GM19238 (cell line): ENCODE measurements at regions not wholly inside any gene's neighbourhood (a gene's known extent, or its start where the extent isn't known, plus 50 kb on each side); places are given as distances from the start of the nearest gene placed in this dataset.
"Not testable (repeated sequence)": the region's sequence is repeated elsewhere in the genome, so short reads cannot be mapped to it uniquely, and the experiment has no call there.

Source experiments
- DNase-seq: peaks from one replicate; pipeline ENCODE4 v3.0.0; 2011; ENCODE audit warnings: low spot score; ENCODE audit not compliant: insufficient read length

DNA sequence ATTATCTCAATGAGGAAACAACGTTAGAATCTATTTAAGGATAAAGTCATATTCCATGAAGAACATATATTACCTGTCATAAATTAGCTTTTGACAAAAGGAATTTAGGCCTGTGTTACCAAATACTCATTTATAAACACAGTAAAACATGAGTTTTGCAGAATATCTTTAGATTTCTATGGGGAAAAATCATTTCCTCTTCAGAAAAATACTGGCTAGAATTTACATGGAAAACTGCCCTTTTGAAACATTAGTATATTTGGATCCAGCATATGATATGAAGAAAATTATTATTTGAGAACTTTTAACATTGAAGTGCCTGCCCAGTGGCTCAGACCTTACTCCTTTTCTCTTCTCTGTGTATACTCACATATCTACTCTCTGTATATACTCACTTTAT lies 131.4 kb upstream of the NEIL3 start:
- DNase-seq: no peak

DNA sequence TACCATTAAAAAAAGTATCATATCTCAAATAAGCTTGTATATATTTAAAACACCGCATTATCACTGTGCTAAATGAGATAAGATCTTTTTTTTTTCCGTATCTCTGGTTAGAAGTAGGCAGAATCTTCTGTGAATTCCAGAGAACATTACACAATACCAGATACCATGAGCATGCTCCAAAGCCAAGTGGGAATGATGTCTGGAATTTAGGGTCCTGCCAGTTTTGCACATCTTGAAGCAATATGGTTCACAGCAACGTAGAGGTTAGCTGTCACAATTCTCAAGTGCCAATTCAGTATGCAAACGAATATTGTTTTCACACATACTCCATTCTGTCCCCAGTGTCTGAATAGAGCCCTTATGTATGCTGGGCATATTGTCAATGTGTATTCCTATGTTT lies 127.5 kb upstream of the NEIL3 start:
- no peak for DNase-seq

- no peak for DNase-seq
Observed at GRCh38 chr4:177182728-177183127, 126.9 kb upstream of the NEIL3 start.

DNA sequence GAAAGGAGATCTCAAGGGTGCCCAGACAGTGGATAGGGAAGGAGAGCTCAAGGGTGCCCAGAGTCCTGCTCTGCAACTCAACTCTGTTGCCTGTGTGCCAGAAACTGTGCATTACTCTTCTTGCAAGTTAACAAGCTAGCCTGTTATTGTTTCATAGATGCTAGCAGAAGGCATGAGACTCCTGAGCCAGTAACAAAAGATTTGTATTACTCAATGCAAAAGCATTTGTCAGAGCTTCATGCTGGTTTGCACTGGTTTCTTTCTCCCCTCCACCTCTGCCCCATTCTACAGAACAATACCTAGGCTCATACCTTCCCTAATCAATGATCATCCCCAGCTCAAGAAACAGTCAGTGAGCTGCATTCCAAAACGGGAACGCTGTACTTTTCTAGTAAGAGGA lies 124.5 kb upstream of the NEIL3 start:
- no peak for DNase-seq

GRCh38 chr4:177185579-177185978 lies 124.1 kb upstream of the NEIL3 start:
- no peak for DNase-seq

DNA sequence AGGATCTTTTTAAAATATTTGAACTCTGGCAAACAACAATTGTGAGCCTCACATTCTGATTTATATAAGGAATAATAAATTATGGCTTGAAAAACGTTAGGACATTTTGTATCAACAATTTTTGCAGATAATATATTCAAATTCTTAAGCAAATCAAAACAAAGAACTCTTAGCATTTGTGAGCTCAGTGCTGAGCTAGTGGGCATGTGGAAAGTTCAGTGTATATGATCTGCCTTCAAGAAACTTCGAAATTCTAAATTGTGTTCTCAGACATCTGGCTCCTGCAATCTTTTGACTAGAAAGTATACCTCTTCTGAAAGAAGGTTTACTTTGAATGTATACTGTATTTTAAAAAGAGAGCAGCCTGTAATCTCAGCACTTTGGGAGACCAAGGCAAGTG lies 122.3 kb upstream of the NEIL3 start:
- no peak for DNase-seq

DNA sequence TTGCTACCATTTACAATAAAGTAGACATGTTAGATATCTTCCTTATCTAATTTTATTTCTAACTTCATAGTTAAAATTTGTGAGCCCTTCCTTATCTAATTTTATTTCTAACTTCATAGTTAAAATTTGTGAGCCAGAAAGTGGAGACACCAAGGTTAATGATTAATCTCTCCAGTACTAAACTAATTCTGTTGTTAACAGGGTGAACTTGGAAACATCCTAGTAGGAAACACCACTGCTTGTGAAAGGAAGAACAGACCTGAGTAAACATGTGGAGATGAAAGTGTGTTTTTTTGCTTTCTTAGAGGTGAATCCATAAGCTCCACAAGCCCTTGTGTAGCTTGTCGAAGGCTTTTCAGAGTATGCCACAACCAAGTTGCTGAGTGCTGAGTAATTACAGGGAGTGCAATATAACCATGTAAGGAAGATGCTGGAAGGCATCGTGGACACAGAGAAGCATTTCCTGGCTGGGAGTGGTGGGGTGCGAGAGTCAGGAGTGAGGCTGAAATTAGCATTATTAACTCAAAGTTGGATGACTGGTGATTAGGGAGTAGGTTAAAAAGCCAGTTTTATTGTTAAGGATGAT lies 118.6 kb upstream of the NEIL3 start:
- no peak for DNase-seq

- DNase-seq: no peak
Observed at GRCh38 chr4:177191586-177191985, 118.1 kb upstream of the NEIL3 start.

DNA sequence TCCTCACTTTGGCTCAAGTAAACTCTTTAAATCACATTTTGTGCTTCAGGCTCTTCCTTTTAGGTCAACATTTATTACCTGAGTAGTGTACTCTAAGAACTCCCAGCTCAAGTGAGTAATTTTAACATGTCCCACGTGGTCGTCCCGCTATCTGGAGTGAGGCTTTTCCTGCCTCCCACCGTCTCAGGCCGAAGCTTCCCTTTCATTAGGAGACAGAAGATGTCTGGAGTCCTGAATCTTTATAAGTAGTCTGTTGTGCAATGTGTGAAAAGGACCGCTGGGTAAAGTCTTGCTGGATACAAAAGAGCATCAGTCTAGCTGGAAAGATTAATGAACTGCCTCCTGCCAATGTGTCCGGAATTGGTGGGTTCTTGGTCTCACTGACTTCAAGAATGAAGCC lies 117.7 kb upstream of the NEIL3 start:
- no peak for DNase-seq

- not testable (repeated sequence) for DNase-seq
Observed at GRCh38 chr4:177193024-177193715, 116.5 kb upstream of the NEIL3 start.

- no peak for DNase-seq
Observed at GRCh38 chr4:177194906-177195305, 114.8 kb upstream of the NEIL3 start.

- no peak for DNase-seq
Observed at GRCh38 chr4:177196615-177197014, 113.1 kb upstream of the NEIL3 start.

GRCh38 chr4:177201614-177202013 lies 108.1 kb upstream of the NEIL3 start:
- no peak for DNase-seq

DNA sequence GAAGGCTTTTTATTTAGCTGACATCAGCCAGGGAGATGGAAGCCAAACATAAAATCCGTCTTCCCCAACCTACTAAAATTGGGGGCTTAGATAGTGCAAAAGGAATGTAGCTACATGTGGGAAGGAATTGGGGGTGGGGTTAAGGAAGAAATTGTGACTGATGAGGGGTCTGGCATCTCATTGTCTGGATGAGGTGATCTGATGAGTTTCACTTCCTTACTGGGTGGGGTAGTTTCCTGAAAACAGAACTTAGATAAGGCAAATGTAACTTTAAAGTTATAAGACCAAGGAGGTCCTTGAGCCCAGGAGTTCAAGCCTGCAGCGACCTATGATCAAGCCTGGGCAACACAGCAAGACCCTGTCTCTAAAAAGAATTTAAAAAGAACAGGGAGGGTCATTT lies 105.5 kb upstream of the NEIL3 start:
- no peak for DNase-seq

GRCh38 chr4:177214935-177215334 lies 94.7 kb upstream of the NEIL3 start:
- DNase-seq: no peak

GRCh38 chr4:177220376-177220775 lies 89.3 kb upstream of the NEIL3 start:
- no peak for DNase-seq

- DNase-seq: no peak
Observed at GRCh38 chr4:177222781-177223180, 86.9 kb upstream of the NEIL3 start.

- no peak for DNase-seq
Observed at GRCh38 chr4:177225605-177226004, 84.1 kb upstream of the NEIL3 start.

- DNase-seq: no peak
Observed at GRCh38 chr4:177227636-177228035, 82.0 kb upstream of the NEIL3 start.

GRCh38 chr4:177228599-177228998 lies 81.1 kb upstream of the NEIL3 start:
- no peak for DNase-seq

DNA sequence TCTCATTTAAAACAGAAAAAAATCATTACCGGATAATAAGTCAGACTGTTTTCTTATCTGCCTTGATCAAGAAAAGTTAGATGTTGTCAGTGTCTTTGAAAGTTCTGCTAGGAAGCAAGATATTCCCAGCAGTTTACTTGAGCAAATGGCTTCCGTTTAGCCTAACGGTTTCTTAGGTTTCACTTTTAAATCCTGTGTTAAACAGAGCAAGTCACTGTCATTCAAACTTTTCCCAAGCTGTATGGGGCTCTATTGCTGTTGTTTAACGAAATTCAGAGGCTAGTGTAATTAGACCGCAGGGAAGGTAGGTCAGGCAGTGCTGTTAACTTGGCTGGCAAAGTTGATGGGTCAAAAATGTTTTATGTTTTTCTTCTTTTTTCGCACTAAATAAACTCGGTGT lies 80.3 kb upstream of the NEIL3 start:
- DNase-seq: no peak

GRCh38 chr4:177232473-177232872 lies 77.2 kb upstream of the NEIL3 start:
- no peak for DNase-seq

- DNase-seq: no peak
Observed at GRCh38 chr4:177235026-177235425, 74.6 kb upstream of the NEIL3 start.

GRCh38 chr4:177236886-177237285 lies 72.8 kb upstream of the NEIL3 start:
- no peak for DNase-seq
